ENCODE measurements at regions not wholly inside any gene's neighbourhood (a gene's known extent, or its start where the extent isn't known, plus 50 kb on each side); places are given as distances from the start of the nearest gene placed in this dataset.
A peak's percentile ranks its signal among the peaks of the same experiment; 100 is the strongest.

GRCh38 chr2:118272391-118272790, 184.1 kb downstream of the INSIG2 start:
- no peak for DNase-seq (ENCODE audit: low read depth)
- H3K4me3 ChIP-seq (ENCODE audit: low read length) = no peak overlapping the region
- no peak for TF ChIP-seq CTCF (conservative IDR thresholded peaks at IDR 0.05; ENCODE audit: low read length)

- no peak for DNase-seq (ENCODE audit: low read depth)
- peak; percentile 33; the same call in 1 of the 2 replicates for TF ChIP-seq CTCF (conservative IDR thresholded peaks at IDR 0.05; ENCODE audit: low read length)
- H3K4me3 ChIP-seq (ENCODE audit: low read length) = no peak overlapping the region
Measured at GRCh38 chr2:118269408-118270051, 181.3 kb downstream of the INSIG2 start.

GRCh38 chr2:118268268-118268667, 180.0 kb downstream of the INSIG2 start:
- DNase-seq (ENCODE audit: low read depth) = no peak
- no peak overlapping the region for H3K4me3 ChIP-seq (ENCODE audit: low read length)
- TF ChIP-seq CTCF (conservative IDR thresholded peaks at IDR 0.05; ENCODE audit: low read length) = no peak

- DNase-seq (ENCODE audit: low read depth) = peak; percentile 57
- no peak for TF ChIP-seq CTCF (conservative IDR thresholded peaks at IDR 0.05; ENCODE audit: low read length)
- H3K4me3 ChIP-seq (ENCODE audit: low read length) = no peak overlapping the region
Measured at GRCh38 chr2:118265873-118266455, 177.7 kb downstream of the INSIG2 start.

GRCh38 chr2:118264232-118264990, 176.1 kb downstream of the INSIG2 start:
- no peak overlapping the region for H3K4me3 ChIP-seq (ENCODE audit: low read length)
- peak; percentile 29 for DNase-seq (ENCODE audit: low read depth)
- no peak for TF ChIP-seq CTCF (conservative IDR thresholded peaks at IDR 0.05; ENCODE audit: low read length)

GRCh38 chr2:118257696-118258095, 169.4 kb downstream of the INSIG2 start:
- no peak for TF ChIP-seq CTCF (conservative IDR thresholded peaks at IDR 0.05; ENCODE audit: low read length)
- DNase-seq (ENCODE audit: low read depth) = no peak
- H3K4me3 ChIP-seq (ENCODE audit: low read length) = no peak overlapping the region
